CD4-positive, alpha-beta T cell treated with Interleukin-10 for 1 hour (primary cell): ENCODE measurements at regions not wholly inside any gene's neighbourhood (a gene's known extent, or its start where the extent isn't known, plus 50 kb on each side); places are given as distances from the start of the nearest gene placed in this dataset.
"Not testable (repeated sequence)": the region's sequence is repeated elsewhere in the genome, so short reads cannot be mapped to it uniquely, and the experiment has no call there.

ENCODE experiments used
- DNase-seq: peaks from one replicate; pipeline ENCODE4 v3.0.0-alpha.2; 2020

- no peak for DNase-seq
Observed at GRCh38 chr7:79615871-79616640, 162.6 kb upstream of the MAGI2 start.

DNA sequence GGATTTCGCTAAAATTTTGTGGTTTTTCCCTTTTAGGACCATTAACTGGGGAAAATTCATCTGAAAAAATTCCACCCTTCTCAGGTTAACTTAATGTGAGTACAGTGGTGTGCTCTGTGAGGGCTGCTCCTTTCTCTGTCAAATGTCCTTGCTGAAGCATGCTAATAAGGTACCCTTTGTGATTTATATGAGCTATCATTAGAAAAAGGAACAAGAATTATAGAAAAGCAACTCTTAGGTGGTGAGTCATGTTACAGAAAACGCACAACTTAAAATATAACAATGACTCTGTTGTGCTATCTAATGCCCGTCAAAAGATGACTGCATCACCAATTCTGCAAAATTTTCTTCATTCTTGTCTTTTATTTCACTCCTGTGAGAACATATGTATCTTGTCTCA, 162.0 kb upstream of the MAGI2 start:
- no peak for DNase-seq

DNA sequence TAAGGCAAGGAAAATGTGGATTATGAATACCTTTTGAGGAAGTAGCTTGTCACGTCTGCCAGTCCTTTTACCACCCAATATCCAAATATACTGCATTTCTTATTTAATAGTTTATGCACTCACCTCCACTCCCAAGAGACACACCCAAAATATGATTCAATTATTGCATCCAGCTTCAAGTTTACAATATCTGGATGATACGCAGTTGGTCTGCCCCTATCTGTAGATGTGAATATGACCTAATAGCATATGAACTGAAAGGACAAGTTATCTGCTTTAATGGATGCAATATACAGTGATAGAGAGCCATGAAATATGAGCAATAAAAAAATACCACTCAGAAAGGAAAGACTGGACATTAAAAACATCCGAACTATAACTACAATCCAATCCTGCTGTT, 159.4 kb upstream of the MAGI2 start:
- DNase-seq = no peak

- DNase-seq = no peak
Observed at GRCh38 chr7:79612022-79612421, 158.6 kb upstream of the MAGI2 start.

GRCh38 chr7:79610748-79611304, 157.4 kb upstream of the MAGI2 start:
- DNase-seq = no peak

- no peak for DNase-seq
Observed at GRCh38 chr7:79610313-79610712, 156.8 kb upstream of the MAGI2 start.

DNA sequence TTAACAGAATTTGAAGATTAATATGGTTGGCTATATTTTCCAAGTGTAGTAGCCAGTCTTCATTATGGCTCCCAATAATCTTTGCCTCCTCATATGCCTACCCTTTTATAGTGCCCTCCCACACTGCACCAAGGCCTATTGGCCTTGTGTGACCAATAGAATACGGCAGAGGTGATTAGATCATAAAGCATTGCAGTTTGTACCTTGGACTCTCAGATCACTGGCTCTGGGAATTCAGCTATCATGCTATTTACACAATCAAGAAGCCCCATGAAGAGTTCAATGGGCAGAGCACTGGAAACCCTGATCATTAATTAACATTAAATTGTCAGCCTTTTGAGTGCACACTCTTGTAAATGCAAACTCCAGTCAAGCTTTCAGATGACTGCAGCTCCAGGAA, 154.5 kb upstream of the MAGI2 start:
- no peak for DNase-seq

DNA sequence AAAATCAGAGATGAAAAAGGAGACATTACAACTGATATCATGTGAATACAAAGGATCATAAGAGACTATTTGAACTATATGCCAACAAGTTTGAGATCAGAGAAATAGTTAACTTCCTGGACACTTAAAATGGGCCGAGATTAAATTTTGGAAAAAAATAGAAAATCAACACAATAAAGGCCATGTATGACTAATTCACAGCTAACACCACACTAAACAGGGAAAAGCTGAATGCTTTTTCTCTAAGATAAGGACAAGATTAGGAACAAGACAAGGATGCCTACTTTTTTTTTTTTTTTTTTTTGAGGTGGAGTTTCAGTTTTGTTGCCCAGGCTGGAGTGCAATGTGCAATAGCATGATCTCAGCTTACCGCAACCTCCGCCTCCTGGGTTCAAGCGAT, 151.4 kb upstream of the MAGI2 start:
- DNase-seq = no peak

- DNase-seq = no peak
Observed at GRCh38 chr7:79598351-79598750, 144.9 kb upstream of the MAGI2 start.

DNA sequence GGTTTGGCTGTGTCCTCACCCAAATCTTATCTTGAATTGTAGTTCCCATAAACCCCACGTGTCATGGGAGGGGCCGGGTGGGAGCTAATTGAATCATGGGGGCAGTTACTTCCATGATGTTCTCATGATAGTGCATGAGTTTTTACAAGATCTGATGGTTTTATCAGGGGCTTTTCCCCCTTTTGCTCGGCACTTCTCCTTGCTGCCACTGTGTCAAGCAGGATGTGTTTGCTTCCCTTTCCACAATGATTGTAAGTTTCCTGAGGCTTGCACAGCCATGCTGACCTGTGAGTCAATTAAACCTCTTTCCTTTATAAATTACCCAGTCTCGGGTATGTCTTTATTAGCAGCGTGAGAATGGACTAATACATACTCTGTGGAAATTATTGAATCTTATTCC, 141.2 kb upstream of the MAGI2 start:
- not testable (repeated sequence) for DNase-seq

- no peak for DNase-seq
Observed at GRCh38 chr7:79593866-79594301, 140.4 kb upstream of the MAGI2 start.

- DNase-seq = no peak
Observed at GRCh38 chr7:79590916-79591623, 137.6 kb upstream of the MAGI2 start.

DNA sequence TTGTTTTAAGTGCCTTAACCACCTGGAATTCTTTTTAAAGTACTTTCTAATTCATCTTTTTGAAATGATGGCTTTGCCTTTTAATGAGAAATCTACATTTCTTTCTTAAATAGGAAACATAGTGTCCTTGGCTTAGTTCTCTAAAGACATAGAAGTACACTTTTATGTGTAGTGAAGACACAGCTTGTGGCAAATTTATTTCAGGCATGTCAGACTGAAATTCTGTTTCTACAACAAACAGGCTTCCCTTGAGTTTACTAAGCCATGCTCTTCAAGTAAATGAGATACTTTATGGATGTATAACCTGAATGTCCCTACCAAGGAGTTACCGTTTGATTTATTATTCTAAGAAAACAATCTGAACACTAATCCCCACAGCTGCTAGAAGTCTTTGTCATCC, 136.9 kb upstream of the MAGI2 start:
- DNase-seq = no peak

GRCh38 chr7:79570903-79571302, 117.4 kb upstream of the MAGI2 start:
- no peak for DNase-seq

- DNase-seq = no peak
Observed at GRCh38 chr7:79563821-79564522, 110.5 kb upstream of the MAGI2 start.

DNA sequence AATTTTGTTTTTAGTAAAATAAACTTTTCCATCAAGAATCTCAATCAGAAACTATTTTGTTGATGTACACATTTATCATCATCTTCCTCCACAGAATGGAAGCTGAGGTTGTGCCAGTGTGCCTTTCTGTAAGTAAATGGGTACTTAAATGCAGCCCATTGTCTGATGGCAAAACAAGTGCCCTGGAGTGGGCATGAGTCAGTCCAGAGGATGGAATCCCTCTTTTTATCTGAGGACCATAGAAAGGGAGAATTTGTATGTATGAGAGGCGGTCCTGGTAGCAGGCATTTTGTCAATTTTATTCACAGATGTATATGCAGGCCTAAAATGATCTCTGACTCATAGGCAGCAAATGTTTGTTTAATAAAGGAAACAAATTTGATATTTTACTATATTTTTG, 102.1 kb upstream of the MAGI2 start:
- DNase-seq = no peak

GRCh38 chr7:79553811-79554555, 100.5 kb upstream of the MAGI2 start:
- DNase-seq = no peak

- DNase-seq = no peak
Observed at GRCh38 chr7:79552463-79552862, 99.0 kb upstream of the MAGI2 start.

DNA sequence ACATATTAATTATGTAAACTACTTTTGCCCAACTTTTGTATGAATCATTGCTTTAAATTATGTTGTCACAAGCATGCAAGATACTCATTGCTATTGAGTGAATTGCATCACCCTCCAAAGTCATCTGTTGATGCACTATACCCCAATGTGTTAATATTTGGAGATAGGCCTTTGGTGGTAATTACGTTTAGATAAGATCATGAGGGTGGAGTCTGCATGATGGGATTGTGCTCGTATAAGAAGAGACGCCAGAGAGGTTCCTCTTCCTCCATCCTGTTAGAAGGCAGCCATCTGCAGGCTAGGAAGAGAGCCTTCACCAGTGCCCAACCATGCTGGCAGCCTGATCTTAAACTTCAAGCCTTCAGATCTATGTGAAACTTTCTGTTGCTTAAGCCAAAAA, 95.3 kb upstream of the MAGI2 start:
- DNase-seq = no peak

DNA sequence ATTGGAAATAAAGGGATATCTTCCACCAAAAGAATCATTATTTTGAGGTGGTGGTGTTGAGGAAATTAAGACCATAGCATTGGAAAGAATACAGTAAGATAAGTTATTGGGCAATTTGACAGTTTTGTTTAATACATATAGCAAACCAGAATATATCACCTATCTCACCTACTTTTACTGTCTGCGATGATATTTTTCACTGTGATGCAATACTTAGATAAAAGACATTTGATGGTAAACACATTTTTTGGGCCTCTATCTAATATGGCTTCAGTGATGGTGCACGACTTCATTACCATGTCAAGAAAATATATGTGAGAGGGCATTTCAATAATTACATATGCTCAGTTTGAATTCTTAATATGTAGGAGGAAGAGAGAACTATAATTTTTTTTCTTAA, 93.7 kb upstream of the MAGI2 start:
- DNase-seq = no peak

GRCh38 chr7:79540592-79540991, 87.1 kb upstream of the MAGI2 start:
- no peak for DNase-seq

DNA sequence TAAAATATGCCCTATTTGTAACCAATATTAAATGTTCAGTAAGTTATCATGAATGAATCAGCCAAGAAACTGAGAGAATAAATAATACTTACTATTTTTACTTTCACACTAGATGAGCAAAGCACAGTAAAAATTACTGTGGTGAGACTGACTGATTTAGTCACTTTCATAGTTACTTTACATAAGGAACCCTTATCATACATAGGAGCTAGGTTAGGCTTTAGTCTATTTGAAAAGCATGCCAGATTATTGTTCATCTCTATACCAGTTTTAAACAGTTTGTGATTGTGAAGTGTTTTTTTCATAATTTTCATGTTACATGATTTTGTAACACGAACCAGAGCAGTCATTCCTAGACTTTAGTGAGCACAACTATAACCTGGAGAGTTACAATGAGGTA, 80.7 kb upstream of the MAGI2 start:
- no peak for DNase-seq
